Parathyroid adenoma (tissue), 2 donors: ENCODE measurements at regions not wholly inside any gene's neighbourhood (a gene's known extent, or its start where the extent isn't known, plus 50 kb on each side); places are given as distances from the start of the nearest gene placed in this dataset.

ENCODE experiments used
- H2AFZ ChIP-seq: fragments of 300-600 bp; sonication (generic); one replicate; pipeline ENCODE4 v1.7.0; 2017; ENCODE audit warnings: antibody characterized with exemption, mild to moderate bottlenecking
- H3K27ac ChIP-seq: fragments of 300-600 bp; sonication (generic); one replicate; pipeline ENCODE4 v1.7.0; 2017
- H3K27me3 ChIP-seq: fragments of 300-600 bp; sonication (generic); one replicate; pipeline ENCODE4 v1.7.0; 2017; ENCODE audit warnings: low read length; ENCODE audit not compliant: control insufficient read depth, insufficient read depth
- H3K36me3 ChIP-seq: fragments of 300-600 bp; sonication (generic); one replicate; pipeline ENCODE4 v1.7.0; 2017; ENCODE audit warnings: low read length; ENCODE audit not compliant: control insufficient read depth, insufficient read depth
- H3K4me1 ChIP-seq: fragments of 300-600 bp; sonication (generic); one replicate; pipeline ENCODE4 v1.7.0; 2017; ENCODE audit warnings: control low read depth
- H3K4me2 ChIP-seq: fragments of 300-600 bp; sonication (generic); one replicate; pipeline ENCODE4 v1.7.0; 2017; ENCODE audit warnings: low read length
- H3K4me3 ChIP-seq: fragments of 300-600 bp; sonication (generic); one replicate; pipeline ENCODE4 v1.7.0; 2017; ENCODE audit warnings: low read depth, low read length
- H3K79me2 ChIP-seq: fragments of 300-600 bp; sonication (generic); one replicate; pipeline ENCODE4 v1.7.0; 2017; ENCODE audit warnings: control low read depth
- H3K9ac ChIP-seq: fragments of 300-600 bp; sonication (generic); one replicate; pipeline ENCODE4 v1.7.0; 2017; ENCODE audit warnings: mild to moderate bottlenecking
- H3K9me3 ChIP-seq: fragments of 300-600 bp; sonication (generic); one replicate; pipeline ENCODE4 v1.7.0; 2017; ENCODE audit warnings: low read length; ENCODE audit not compliant: control insufficient read depth
- TF ChIP-seq, protein P1 (sequence below): fragments of 300-600 bp; sonication (generic); IDR thresholded peaks from one replicate; pipeline ENCODE4 v1.7.0; 2017; ENCODE audit warnings: antibody characterized with exemption, mild to moderate bottlenecking
- donor health status: primary hyperparathyroidism.

DNA sequence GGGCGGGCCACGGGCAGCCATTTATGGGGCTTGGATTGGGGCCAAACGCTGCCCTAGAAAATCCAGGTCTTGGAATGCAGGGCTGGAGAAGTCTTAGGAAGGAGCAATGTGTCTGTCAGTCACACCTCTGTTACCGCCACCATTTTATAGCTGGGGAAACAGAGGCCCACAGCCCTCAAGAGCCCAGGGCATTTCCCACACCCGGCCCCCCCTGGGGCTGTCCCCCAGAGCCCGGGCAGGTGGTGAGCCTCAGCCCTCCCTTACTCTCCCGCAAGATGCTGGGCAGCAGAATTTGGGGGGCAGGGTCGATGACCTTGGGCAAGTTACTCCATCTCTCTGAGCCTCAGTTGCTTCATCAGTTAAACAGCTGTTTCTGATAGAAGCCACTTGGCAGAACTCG lies 508.2 kb downstream of the SHQ1 start:
- Histone ChIP-seq H3K27ac (no peak overlapping the region), H3K9ac (no peak overlapping the region), H2AFZ (no peak overlapping the region), H3K27me3 (no peaks in the 10 kb centered on the region), H3K9me3 (no peaks in the 10 kb centered on the region), H3K79me2 (no peaks in the 10 kb centered on the region), H3K36me3 (no peaks in the 10 kb centered on the region), H3K4me3 (no peak overlapping the region), H3K4me2 (no peak overlapping the region), H3K4me1 (no peaks in the 10 kb centered on the region)
- TF ChIP-seq, protein P1, sequence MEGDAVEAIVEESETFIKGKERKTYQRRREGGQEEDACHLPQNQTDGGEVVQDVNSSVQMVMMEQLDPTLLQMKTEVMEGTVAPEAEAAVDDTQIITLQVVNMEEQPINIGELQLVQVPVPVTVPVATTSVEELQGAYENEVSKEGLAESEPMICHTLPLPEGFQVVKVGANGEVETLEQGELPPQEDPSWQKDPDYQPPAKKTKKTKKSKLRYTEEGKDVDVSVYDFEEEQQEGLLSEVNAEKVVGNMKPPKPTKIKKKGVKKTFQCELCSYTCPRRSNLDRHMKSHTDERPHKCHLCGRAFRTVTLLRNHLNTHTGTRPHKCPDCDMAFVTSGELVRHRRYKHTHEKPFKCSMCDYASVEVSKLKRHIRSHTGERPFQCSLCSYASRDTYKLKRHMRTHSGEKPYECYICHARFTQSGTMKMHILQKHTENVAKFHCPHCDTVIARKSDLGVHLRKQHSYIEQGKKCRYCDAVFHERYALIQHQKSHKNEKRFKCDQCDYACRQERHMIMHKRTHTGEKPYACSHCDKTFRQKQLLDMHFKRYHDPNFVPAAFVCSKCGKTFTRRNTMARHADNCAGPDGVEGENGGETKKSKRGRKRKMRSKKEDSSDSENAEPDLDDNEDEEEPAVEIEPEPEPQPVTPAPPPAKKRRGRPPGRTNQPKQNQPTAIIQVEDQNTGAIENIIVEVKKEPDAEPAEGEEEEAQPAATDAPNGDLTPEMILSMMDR: no peak

DNA sequence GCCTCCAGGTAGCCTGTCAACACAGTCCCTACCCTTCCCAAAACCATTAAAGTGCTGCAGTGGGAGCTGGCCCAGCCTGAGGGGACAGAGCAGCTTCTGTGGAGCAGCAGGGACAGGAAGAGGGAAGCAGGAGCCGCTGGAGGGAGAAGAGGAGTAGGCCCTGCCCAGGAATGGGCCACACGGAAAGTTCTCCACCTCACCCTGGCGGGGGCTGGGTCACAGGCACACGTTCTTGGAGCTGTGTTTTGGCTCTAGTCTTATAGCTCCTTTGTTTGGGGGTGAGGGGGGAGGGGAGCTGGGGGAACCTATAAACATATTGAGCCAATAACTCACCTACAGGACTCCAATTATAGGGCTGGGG lies 508.6 kb downstream of the SHQ1 start:
- no peaks in the 10 kb centered on the region for H3K27me3 ChIP-seq
- H3K9ac ChIP-seq: no peak overlapping the region
- H3K4me3 ChIP-seq: no peak overlapping the region
- H3K4me1 ChIP-seq: no peaks in the 10 kb centered on the region
- no peak overlapping the region for H3K4me2 ChIP-seq
- no peaks in the 10 kb centered on the region for H3K79me2 ChIP-seq
- TF ChIP-seq, protein P1: no peak
- H3K36me3 ChIP-seq: no peaks in the 10 kb centered on the region
- no peak overlapping the region for H2AFZ ChIP-seq
- no peak overlapping the region for H3K27ac ChIP-seq
- H3K9me3 ChIP-seq: no peaks in the 10 kb centered on the region

DNA sequence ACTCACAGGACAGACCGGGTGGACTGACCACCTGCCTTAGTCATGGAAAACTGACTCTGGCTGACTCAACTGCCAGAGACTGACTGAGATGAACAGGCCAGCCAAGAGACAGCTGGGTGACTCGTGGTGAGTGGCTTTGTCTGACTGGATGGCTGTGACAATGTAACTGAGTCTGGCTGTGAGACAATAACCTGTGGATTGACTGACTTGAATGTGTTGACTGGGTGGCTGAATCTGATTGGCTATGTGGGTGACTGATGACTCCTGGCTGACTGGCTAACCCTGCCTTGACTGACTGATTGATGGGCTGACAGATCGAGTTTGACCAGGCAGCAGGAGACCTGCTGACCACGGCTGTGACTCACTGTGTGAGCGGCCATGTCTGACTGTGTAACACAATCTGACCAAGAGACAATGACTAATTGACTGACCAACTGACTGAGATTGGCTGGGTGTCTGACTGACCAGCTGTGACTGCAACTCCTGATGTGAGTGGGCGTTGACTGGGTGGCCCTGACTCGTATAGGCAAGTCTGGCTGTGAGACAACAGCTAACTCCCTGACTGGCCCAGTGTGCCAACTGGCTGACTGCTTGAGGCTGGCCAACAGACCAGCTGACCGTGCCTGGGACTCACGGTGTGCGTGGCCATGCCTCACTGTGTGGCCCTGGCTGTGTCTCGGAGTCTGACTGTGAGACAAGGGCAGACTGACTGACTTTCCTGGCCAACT lies 509.1 kb downstream of the SHQ1 start:
- H3K27me3 ChIP-seq: no peaks in the 10 kb centered on the region
- no peaks in the 10 kb centered on the region for H3K79me2 ChIP-seq
- TF ChIP-seq, protein P1: no peak
- H3K4me2 ChIP-seq: no peak overlapping the region
- H2AFZ ChIP-seq: no peak overlapping the region
- H3K36me3 ChIP-seq: no peaks in the 10 kb centered on the region
- H3K9me3 ChIP-seq: no peaks in the 10 kb centered on the region
- H3K9ac ChIP-seq: no peak overlapping the region
- H3K4me3 ChIP-seq: no peak overlapping the region
- no peaks in the 10 kb centered on the region for H3K4me1 ChIP-seq
- no peak overlapping the region for H3K27ac ChIP-seq

GRCh38 chr3:72338082-72338941 lies 509.9 kb downstream of the SHQ1 start:
- Histone ChIP-seq H3K27ac (no peak overlapping the region), H3K9me3 (no peaks in the 10 kb centered on the region), H3K36me3 (no peaks in the 10 kb centered on the region), H3K4me1 (no peaks in the 10 kb centered on the region), H3K9ac (no peak overlapping the region), H3K4me2 (no peak overlapping the region), H2AFZ (no peak overlapping the region), H3K4me3 (no peak overlapping the region), H3K27me3 (no peaks in the 10 kb centered on the region), H3K79me2 (no peaks in the 10 kb centered on the region)
- TF ChIP-seq, protein P1: no peak
